SK-N-MC (cell line): ENCODE measurements at regions not wholly inside any gene's neighbourhood (a gene's known extent, or its start where the extent isn't known, plus 50 kb on each side); places are given as distances from the start of the nearest gene placed in this dataset.

Experiments used
- EZH2 ChIP-seq: fragments of 200-600 bp; sonication (generic); IDR thresholded peaks from one replicate; pipeline ENCODE4 v1.6.1; 2017; ENCODE audit warnings: antibody characterized with exemption
- POLR2AphosphoS5 ChIP-seq: IDR thresholded peaks from 2 replicates; pipeline ENCODE4 v1.6.1; 2012; ENCODE audit warnings: mild to moderate bottlenecking, low read depth, low read length, borderline replicate concordance

DNA sequence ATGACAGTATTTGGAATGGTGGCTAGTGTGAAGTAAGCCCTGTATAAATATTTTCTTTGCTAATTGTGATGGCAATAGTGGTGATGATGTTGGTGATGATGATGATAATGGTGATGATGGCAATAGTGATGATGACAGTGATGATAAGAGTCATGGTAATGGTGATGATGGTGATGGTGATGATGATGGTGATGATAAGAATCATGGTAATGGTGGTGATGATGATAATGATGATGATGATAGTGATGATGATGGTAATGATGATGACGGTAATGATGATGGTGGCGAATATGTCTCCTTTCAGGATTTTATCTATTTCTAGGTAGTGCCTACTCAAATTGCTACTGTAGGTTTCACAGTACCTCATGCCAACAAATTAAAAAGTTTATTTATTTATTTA, 205.4 kb downstream of the GALR1 start:
- no peak for TF ChIP-seq POLR2AphosphoS5
- TF ChIP-seq EZH2: no peak
